H9 (cell line): ENCODE measurements at regions not wholly inside any gene's neighbourhood (a gene's known extent, or its start where the extent isn't known, plus 50 kb on each side); places are given as distances from the start of the nearest gene placed in this dataset.
"Not testable (repeated sequence)": the region's sequence is repeated elsewhere in the genome, so short reads cannot be mapped to it uniquely, and the experiment has no call there.

Source experiments
- DNase-seq: peaks from one replicate; pipeline ENCODE4 v3.0.0-alpha.2; 2017
- H2AFZ ChIP-seq: one replicate; pipeline ENCODE4 v1.6.1; 2013; ENCODE audit warnings: mild to moderate bottlenecking, low read length, control low read depth, moderate library complexity
- H2AK5ac ChIP-seq: 2 replicates; pipeline ENCODE4 v1.6.1; 2013; ENCODE audit warnings: low read length, control low read depth, mixed read lengths; ENCODE audit not compliant: insufficient read length
- H2BK120ac ChIP-seq: one replicate; pipeline ENCODE4 v1.6.1; 2013; ENCODE audit warnings: low read depth, mild to moderate bottlenecking, low read length, control low read depth, inconsistent platforms; ENCODE audit not compliant: poor library complexity, severe bottlenecking
- H2BK12ac ChIP-seq: 2 replicates; pipeline ENCODE4 v1.6.1; 2013; ENCODE audit warnings: low read length, control low read depth, mixed read lengths, low read depth; ENCODE audit not compliant: insufficient read length
- H2BK15ac ChIP-seq: 2 replicates; pipeline ENCODE4 v1.6.1; 2013; ENCODE audit warnings: low read depth, low read length, control low read depth
- H2BK20ac ChIP-seq: one replicate; pipeline ENCODE4 v1.6.1; 2013; ENCODE audit warnings: low read depth, mild to moderate bottlenecking, low read length, control low read depth, inconsistent platforms; ENCODE audit not compliant: poor library complexity, severe bottlenecking
- H2BK5ac ChIP-seq: 2 replicates; pipeline ENCODE4 v1.6.1; 2013; ENCODE audit warnings: low read length, control low read depth, mixed read lengths; ENCODE audit not compliant: insufficient read length
- H3K14ac ChIP-seq: 2 replicates; pipeline ENCODE4 v1.6.1; 2013; ENCODE audit warnings: low read length, control low read depth; ENCODE audit not compliant: insufficient read depth
- H3K18ac ChIP-seq: 2 replicates; pipeline ENCODE4 v1.6.1; 2013; ENCODE audit warnings: low read depth, mild to moderate bottlenecking, mixed read lengths, low read length, control low read depth; ENCODE audit not compliant: insufficient read length
- H3K23ac ChIP-seq: 2 replicates; pipeline ENCODE4 v1.6.1; 2013; ENCODE audit warnings: low read length, control low read depth, mixed read lengths, low read depth; ENCODE audit not compliant: insufficient read length
- H3K23me2 ChIP-seq: 2 replicates; pipeline ENCODE4 v1.6.1; 2013; ENCODE audit warnings: low read depth, mild to moderate bottlenecking, mixed read lengths, low read length, control low read depth; ENCODE audit not compliant: insufficient read length, poor library complexity, severe bottlenecking
- H3K27ac ChIP-seq: 2 replicates; pipeline ENCODE4 v1.5.1; 2013; ENCODE audit warnings: low read length, control low read depth, mixed read lengths, low read depth; ENCODE audit not compliant: insufficient read length
- H3K27me3 ChIP-seq: 2 replicates; pipeline ENCODE4 v1.6.1; 2013; ENCODE audit warnings: low read length, control low read depth, inconsistent platforms; ENCODE audit not compliant: insufficient read depth
- H3K4ac ChIP-seq: 2 replicates; pipeline ENCODE4 v1.6.1; 2013; ENCODE audit warnings: low read depth, mild to moderate bottlenecking, control low read depth, inconsistent platforms, low read length, moderate library complexity
- H3K4me1 ChIP-seq: 2 replicates; pipeline ENCODE4 v1.6.1; 2013; ENCODE audit warnings: low read length, control low read depth, inconsistent platforms; ENCODE audit not compliant: insufficient read depth
- H3K4me2 ChIP-seq: 2 replicates; pipeline ENCODE4 v1.6.1; 2013; ENCODE audit warnings: low read length, control low read depth, mixed read lengths; ENCODE audit not compliant: insufficient read length, insufficient read depth
- H3K56ac ChIP-seq: 2 replicates; pipeline ENCODE4 v1.6.1; 2013; ENCODE audit warnings: low read depth, mild to moderate bottlenecking, mixed read lengths, low read length, control low read depth; ENCODE audit not compliant: insufficient read length
- H3K79me1 ChIP-seq: 2 replicates; pipeline ENCODE4 v1.6.1; 2013; ENCODE audit warnings: low read depth, mild to moderate bottlenecking, moderate library complexity, low read length, control low read depth, inconsistent platforms; ENCODE audit not compliant: insufficient read depth, poor library complexity, severe bottlenecking
- H3K79me2 ChIP-seq: 2 replicates; pipeline ENCODE4 v1.6.1; 2013; ENCODE audit warnings: low read length, control low read depth, inconsistent platforms; ENCODE audit not compliant: insufficient read depth
- H3K9ac ChIP-seq: 2 replicates; pipeline ENCODE4 v1.6.1; 2013; ENCODE audit warnings: low read length, control low read depth, mixed read lengths; ENCODE audit not compliant: insufficient read length; ENCODE audit errors: extremely low read depth
- H3K9me3 ChIP-seq: one replicate; pipeline ENCODE4 v1.6.1; 2013; ENCODE audit warnings: low read depth, low read length, inconsistent platforms; ENCODE audit not compliant: control insufficient read depth
- H3T11ph ChIP-seq: one replicate; pipeline ENCODE4 v1.6.1; 2013; ENCODE audit warnings: mild to moderate bottlenecking, low read length, control low read depth, inconsistent platforms
- H4K20me1 ChIP-seq: one replicate; pipeline ENCODE4 v1.6.1; 2013; ENCODE audit not compliant: control insufficient read depth, insufficient read length, insufficient read depth
- H4K5ac ChIP-seq: 2 replicates; pipeline ENCODE4 v1.6.1; 2013; ENCODE audit warnings: low read depth, mild to moderate bottlenecking, mixed read lengths, low read length, control low read depth; ENCODE audit not compliant: insufficient read length
- H4K8ac ChIP-seq: replicated peaks from 2 replicates; pipeline ENCODE4 v1.6.1; 2013; ENCODE audit warnings: low read length, control low read depth, mixed read lengths, low read depth; ENCODE audit not compliant: insufficient read length
- H4K91ac ChIP-seq: 2 replicates; pipeline ENCODE4 v1.6.1; 2013; ENCODE audit warnings: low read depth, mild to moderate bottlenecking, moderate library complexity, mixed read lengths, low read length, control low read depth; ENCODE audit not compliant: insufficient read length
- H3K27ac Mint-ChIP-seq, 3 experiments: 2 replicates in 2 of 3; 3 replicates in 1 of 3; pipeline ENCODE4 v1.8.0; 2020 to 2021; ENCODE audit warnings: mixed read lengths in 3 of 3, mild to moderate bottlenecking in 1 of 3, moderate library complexity in 1 of 3
- H3K27me3 Mint-ChIP-seq: 2 replicates; pipeline ENCODE4 v1.8.0; 2021; ENCODE audit warnings: low read depth, mild to moderate bottlenecking, moderate library complexity, mixed read lengths
- H3K36me3 Mint-ChIP-seq, 3 experiments: 2 replicates in 2 of 3; 3 replicates in 1 of 3; pipeline ENCODE4 v1.8.0; 2020 to 2021; ENCODE audit warnings: low read depth in 3 of 3, mixed read lengths in 3 of 3; ENCODE audit not compliant: insufficient read depth in 1 of 3
- H3K4me1 Mint-ChIP-seq, 2 experiments: 2 replicates each; pipeline ENCODE4 v1.8.0; 2020; ENCODE audit warnings: mixed read lengths in 2 of 2
- H3K4me3 Mint-ChIP-seq, 2 experiments: 2 replicates in 1 of 2; 3 replicates in 1 of 2; pipeline ENCODE4 v1.8.0; 2020 to 2021; ENCODE audit warnings: mild to moderate bottlenecking in 2 of 2, mixed read lengths in 2 of 2, moderate library complexity in 1 of 2
- H3K9me3 Mint-ChIP-seq, 2 experiments: 2 replicates in 1 of 2; 3 replicates in 1 of 2; pipeline ENCODE4 v1.8.0; 2020; ENCODE audit warnings: mild to moderate bottlenecking in 2 of 2, mixed read lengths in 2 of 2, moderate library complexity in 1 of 2
- WGBS: extraction: QIAGEN DNeasy Blood & Tissue Kit; methylation state at CpG from one replicate; pipeline ENCODE4 v1.1.7; 2013; ENCODE audit warnings: missing lambda C conversion rate, low lambda C conversion rate, mixed read lengths; ENCODE audit not compliant: insufficient read length; ENCODE audit errors: extremely low coverage; 5-methylcytosine and 5-hydroxymethylcytosine counted together
- TF ChIP-seq, protein P1 (sequence below): fragments of 200-600 bp; sonication (generic); conservative IDR thresholded peaks from 3 replicates; pipeline ENCODE4 v1.8.0; 2021; ENCODE audit warnings: antibody characterized with exemption, mild to moderate bottlenecking

DNA sequence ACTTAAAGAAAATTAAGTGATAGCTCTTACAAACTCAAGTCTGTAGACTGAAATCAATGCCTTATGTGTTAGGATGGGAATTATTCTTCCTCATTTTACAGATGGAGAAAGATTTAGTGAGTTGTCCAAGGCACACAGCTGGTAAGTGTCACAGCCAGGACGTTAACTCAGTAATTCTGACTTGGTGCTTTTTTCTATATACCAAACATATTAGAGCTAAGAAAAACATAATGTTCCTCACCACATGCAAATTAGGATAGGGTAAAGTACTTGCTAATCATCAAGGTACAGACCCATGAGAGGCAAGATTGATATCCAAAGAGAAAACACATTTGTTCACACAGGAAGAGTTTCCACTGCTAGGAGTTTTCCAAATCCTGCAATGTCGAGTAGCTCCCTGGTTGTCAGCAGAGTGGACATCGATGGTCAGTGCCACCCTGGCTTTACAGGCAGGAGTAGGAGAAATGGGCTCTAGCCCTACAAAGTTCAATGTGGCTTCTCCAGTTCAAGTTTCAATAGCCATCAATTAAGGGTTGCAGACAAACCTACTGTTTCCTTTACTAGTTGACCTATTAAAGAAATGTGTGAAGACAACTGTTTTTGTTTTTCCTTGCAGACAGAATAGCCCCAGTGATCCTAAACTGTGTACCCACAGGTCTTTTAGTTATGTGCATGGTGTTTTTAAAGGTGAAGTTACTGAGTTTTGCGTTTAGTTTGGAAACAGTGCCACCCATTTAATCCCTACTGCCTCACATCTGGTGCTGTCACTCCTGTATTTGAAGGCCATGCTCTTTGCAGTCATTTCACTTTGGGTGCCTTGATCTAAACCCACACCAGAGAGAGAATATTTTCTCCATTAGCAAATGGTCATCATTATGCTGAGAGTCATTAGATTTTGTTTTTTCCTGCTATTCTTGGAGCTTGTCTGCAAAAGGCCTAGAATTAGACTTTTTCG is 460.8 kb upstream of the SMARCA2 start:
- no peaks in the 10 kb centered on the region for H3K27me3 ChIP-seq
- Mint-ChIP-seq H3K27me3 (no peaks in the 10 kb centered on the region), H3K9me3 (peaks cover 22 to 81% of the 10 kb centered on the region in 2 experiments), H3K36me3 (peaks cover 0 to 5% (median 4%) of the 10 kb centered on the region in 3 experiments; a peak in 2 of 7 replicates), H3K27ac (no peak overlapping the region), H3K4me1 (no peaks in the 10 kb centered on the region), H3K4me3 (no peak overlapping the region)
- H3K4me1 ChIP-seq = no peaks in the 10 kb centered on the region
- H2AFZ ChIP-seq = no peak overlapping the region
- H2BK5ac ChIP-seq = no peak overlapping the region
- TF ChIP-seq, protein P1, sequence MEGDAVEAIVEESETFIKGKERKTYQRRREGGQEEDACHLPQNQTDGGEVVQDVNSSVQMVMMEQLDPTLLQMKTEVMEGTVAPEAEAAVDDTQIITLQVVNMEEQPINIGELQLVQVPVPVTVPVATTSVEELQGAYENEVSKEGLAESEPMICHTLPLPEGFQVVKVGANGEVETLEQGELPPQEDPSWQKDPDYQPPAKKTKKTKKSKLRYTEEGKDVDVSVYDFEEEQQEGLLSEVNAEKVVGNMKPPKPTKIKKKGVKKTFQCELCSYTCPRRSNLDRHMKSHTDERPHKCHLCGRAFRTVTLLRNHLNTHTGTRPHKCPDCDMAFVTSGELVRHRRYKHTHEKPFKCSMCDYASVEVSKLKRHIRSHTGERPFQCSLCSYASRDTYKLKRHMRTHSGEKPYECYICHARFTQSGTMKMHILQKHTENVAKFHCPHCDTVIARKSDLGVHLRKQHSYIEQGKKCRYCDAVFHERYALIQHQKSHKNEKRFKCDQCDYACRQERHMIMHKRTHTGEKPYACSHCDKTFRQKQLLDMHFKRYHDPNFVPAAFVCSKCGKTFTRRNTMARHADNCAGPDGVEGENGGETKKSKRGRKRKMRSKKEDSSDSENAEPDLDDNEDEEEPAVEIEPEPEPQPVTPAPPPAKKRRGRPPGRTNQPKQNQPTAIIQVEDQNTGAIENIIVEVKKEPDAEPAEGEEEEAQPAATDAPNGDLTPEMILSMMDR = no peak
- H2BK20ac ChIP-seq = no peak overlapping the region
- no peak overlapping the region for H3K4me2 ChIP-seq
- H4K8ac ChIP-seq = no peak overlapping the region
- H2BK12ac ChIP-seq = no peak overlapping the region
- no peak overlapping the region for H3T11ph ChIP-seq
- no peak overlapping the region for H4K5ac ChIP-seq
- H3K9ac ChIP-seq = no peak overlapping the region
- H3K79me2 ChIP-seq = no peaks in the 10 kb centered on the region
- no peak overlapping the region for H4K91ac ChIP-seq
- H3K23ac ChIP-seq = no peak overlapping the region
- H3K4ac ChIP-seq = no peak overlapping the region
- H2AK5ac ChIP-seq = no peak overlapping the region
- no peak overlapping the region for H2BK120ac ChIP-seq
- H3K79me1 ChIP-seq = no peaks in the 10 kb centered on the region
- no peak overlapping the region for H3K27ac ChIP-seq
- H2BK15ac ChIP-seq = no peak overlapping the region
- no peak for DNase-seq
- no CpG with 5 or more reads among the region's 5 CpGs for WGBS
- no peaks in the 10 kb centered on the region for H4K20me1 ChIP-seq
- no peak overlapping the region for H3K14ac ChIP-seq
- H3K18ac ChIP-seq = no peak overlapping the region
- no peaks in the 10 kb centered on the region for H3K9me3 ChIP-seq
- no peaks in the 10 kb centered on the region for H3K23me2 ChIP-seq
- no peak overlapping the region for H3K56ac ChIP-seq

- not testable (repeated sequence) for H2BK5ac ChIP-seq, H3K14ac ChIP-seq, H3K4ac ChIP-seq, H3K27me3 ChIP-seq, H3K27me3 Mint-ChIP-seq, H4K91ac ChIP-seq, H3K9me3 ChIP-seq, H3K4me1 ChIP-seq, H2AK5ac ChIP-seq, H3K18ac ChIP-seq, H4K5ac ChIP-seq, H3K56ac ChIP-seq, H3K23me2 ChIP-seq, H4K20me1 ChIP-seq, H2AFZ ChIP-seq, H2BK12ac ChIP-seq, H2BK15ac ChIP-seq, H2BK120ac ChIP-seq, H3K4me1 Mint-ChIP-seq, H2BK20ac ChIP-seq, H3K27ac ChIP-seq, DNase-seq, H3K79me2 ChIP-seq, H3K4me3 Mint-ChIP-seq, H4K8ac ChIP-seq, H3T11ph ChIP-seq, H3K23ac ChIP-seq, H3K9ac ChIP-seq, H3K27ac Mint-ChIP-seq, H3K79me1 ChIP-seq, H3K4me2 ChIP-seq
- H3K36me3 Mint-ChIP-seq = peaks cover 0 to 21% (median 5%) of the 10 kb centered on the region in 3 experiments; a peak in 5 of 7 replicates
- WGBS = no CpG with 5 or more reads among the region's 10 CpGs
- H3K9me3 Mint-ChIP-seq = peaks cover 51 to 82% of the 10 kb centered on the region in 2 experiments
Measured at GRCh38 chr9:1558666-1559065, 456.5 kb upstream of the SMARCA2 start.
